Ovary (tissue), 7 donors: ENCODE measurements at regions not wholly inside any gene's neighbourhood (a gene's known extent, or its start where the extent isn't known, plus 50 kb on each side); places are given as distances from the start of the nearest gene placed in this dataset.
A peak's percentile ranks its signal among the peaks of the same experiment; 100 is the strongest.

Experiments
- DNase-seq, 5 donors: peaks; one replicate each; pipeline ENCODE4 v3.0.0-alpha.2; 2019 to 2020
- H3K27ac ChIP-seq, 2 donors: fragments of 200-600 bp; one replicate each; pipeline versions ENCODE4 v1.5.1 to v1.8.0; 2019 to 2022
- H3K27me3 ChIP-seq: fragments of 200-600 bp; one replicate; pipeline ENCODE4 v1.8.0; 2022
- H3K36me3 ChIP-seq: fragments of 200-600 bp; sonication (generic); one replicate; pipeline ENCODE4 v1.5.1; 2019
- H3K4me1 ChIP-seq: one replicate; pipeline ENCODE4 v1.8.1; 2013; ENCODE audit warnings: mild to moderate bottlenecking, moderate library complexity; ENCODE audit not compliant: insufficient read depth
- H3K4me3 ChIP-seq: fragments of 200-600 bp; sonication (generic); one replicate; pipeline ENCODE4 v1.5.1; 2017
- H3K9me3 ChIP-seq, 2 donors: fragments of 200-600 bp in 1 of 2; sonication (generic) in 1 of 2; one replicate each; pipeline versions ENCODE4 v1.5.1 to v1.8.1; 2013 to 2019; ENCODE audit warnings: mild to moderate bottlenecking in 1 of 2, moderate library complexity in 1 of 2
- CTCF ChIP-seq, 3 donors: fragments of 450-650 bp in 2 of 3; fragments of 200-600 bp in 1 of 3; IDR thresholded peaks; one replicate each; pipeline versions ENCODE4 v1.5.1 to v1.8.0; 2016 to 2022; ENCODE audit warnings: antibody characterized with exemption in 3 of 3, mild to moderate bottlenecking in 1 of 3
- EP300 ChIP-seq: sonication (generic); formaldehyde crosslinking; IDR thresholded peaks from one replicate; pipeline ENCODE4 v1.6.1; 2017; ENCODE audit warnings: antibody characterized with exemption
- POLR2A ChIP-seq: fragments of 450-650 bp; IDR thresholded peaks from one replicate; pipeline ENCODE4 v1.6.1; 2017; ENCODE audit warnings: antibody characterized with exemption, mild to moderate bottlenecking, moderate library complexity
- WGBS, 3 donors: extraction: QIAGEN DNeasy Blood & Tissue Kit in 1 of 3; methylation state at CpG; one replicate each; pipeline versions ENCODE4 v1.1.5 to v1.1.7; 2013 to 2017; 5-methylcytosine and 5-hydroxymethylcytosine counted together
- intact Hi-C, 4 donors: fragments of 100-400 bp; cut with DNase I; formaldehyde crosslinking; loops; one replicate each; pipeline versions ENCODE4 v1.11.0 to v1.15.1; 2022 to 2023
- donor health status: DM: no; HTN: no; CAD: no; lungs with moderate emphysema.
- donor health status: DM: no; HTN: no; CAD: no.
- donor health status: Bipolar disorder and iron deficiency.
- donor health status: DM: no; HTN: no; CAD: no.
- donor health status: DM: yes; HTN: yes; CAD: no.

DNA sequence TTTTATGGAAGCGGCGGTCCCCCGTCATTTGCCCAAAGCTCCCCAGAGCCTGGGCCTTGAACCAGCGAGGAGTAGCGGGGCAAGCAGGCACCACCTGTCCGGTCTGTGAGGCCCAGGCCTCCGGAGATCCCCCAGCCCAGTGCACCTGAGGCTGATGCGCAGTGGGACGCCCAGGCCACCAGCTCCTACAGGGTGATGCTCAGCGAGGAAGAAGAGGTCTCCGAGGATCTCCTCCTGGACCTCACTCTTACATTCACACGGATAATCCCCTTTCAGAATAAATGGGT lies 220.2 kb downstream of the NDUFA10 start:
- Histone ChIP-seq H3K4me1 (no peaks in the 10 kb centered on the region), H3K27ac (no peak overlapping the region), H3K4me3 (no peak overlapping the region), H3K27me3 (no peaks in the 10 kb centered on the region), H3K9me3 (no peaks in the 10 kb centered on the region), H3K36me3 (no peaks in the 10 kb centered on the region)
- intact Hi-C loops, result no loop called here
- peak in 2 of 5 donors; percentile 3 to 6 for DNase-seq
- no peak for TF ChIP-seq POLR2A
- no peak for TF ChIP-seq EP300
- no peak for TF ChIP-seq CTCF (IDR thresholded peaks at IDR 0.05)
- WGBS, 3 donors, result 91 to 95% (median 92%) methylated on average over 12 of the region's 12 CpGs

GRCh38 chr2:239804161-239805042 lies 220.7 kb downstream of the NDUFA10 start:
- Histone ChIP-seq H3K36me3 (no peaks in the 10 kb centered on the region), H3K4me1 (no peaks in the 10 kb centered on the region), H3K27ac (no peak overlapping the region), H3K9me3 (no peaks in the 10 kb centered on the region), H3K27me3 (no peaks in the 10 kb centered on the region), H3K4me3 (no peak overlapping the region)
- WGBS, 3 donors, result 72 to 77% (median 75%) methylated on average over 18 of the region's 18 CpGs
- intact Hi-C loops, result no loop called here
- TF ChIP-seq CTCF (IDR thresholded peaks at IDR 0.05), result no peak
- TF ChIP-seq POLR2A, result no peak
- no peak for TF ChIP-seq EP300
- DNase-seq, result peak in 3 of 5 donors; percentile 4 to 8 (median 5)

GRCh38 chr2:239803766-239804115 lies 221.4 kb downstream of the NDUFA10 start:
- no peak for TF ChIP-seq EP300
- no peak for TF ChIP-seq CTCF (IDR thresholded peaks at IDR 0.05)
- TF ChIP-seq POLR2A, result no peak
- WGBS, 3 donors, result 79 to 88% (median 86%) methylated on average over 13 of the region's 13 CpGs

GRCh38 chr2:239803102-239803765 lies 221.9 kb downstream of the NDUFA10 start:
- Histone ChIP-seq H3K4me3 (no peak overlapping the region), H3K4me1 (no peaks in the 10 kb centered on the region), H3K9me3 (no peaks in the 10 kb centered on the region), H3K36me3 (no peaks in the 10 kb centered on the region), H3K27me3 (no peaks in the 10 kb centered on the region), H3K27ac (no peak overlapping the region)
- 91 to 94% (median 94%) methylated on average over 21 of the region's 21 CpGs for WGBS, 3 donors
- peak in 2 of 5 donors; percentile 4 for DNase-seq
- intact Hi-C loops, result no loop called here
- TF ChIP-seq CTCF (IDR thresholded peaks at IDR 0.05), result no peak
- no peak for TF ChIP-seq EP300
- TF ChIP-seq POLR2A, result no peak

More at GRCh38 chr2:239803766-239804115, 221.4 kb downstream of the NDUFA10 start:
- Histone ChIP-seq H3K27me3 (no peaks in the 10 kb centered on the region), H3K4me3 (no peak overlapping the region), H3K4me1 (no peaks in the 10 kb centered on the region), H3K9me3 (no peaks in the 10 kb centered on the region), H3K27ac (no peak overlapping the region), H3K36me3 (no peaks in the 10 kb centered on the region)
- DNase-seq, result peak in 1 of 5 donors; percentile 6
- intact Hi-C loops, result no loop called here
